K562 (cell line): ENCODE measurements at regions not wholly inside any gene's neighbourhood (a gene's known extent, or its start where the extent isn't known, plus 50 kb on each side); places are given as distances from the start of the nearest gene placed in this dataset.

Source experiments
- ATAC-seq: fragments of 200-7000 bp; cut with Tn5 transposase; 3 replicates; pipeline ENCODE4 v1.9.1; 2020; ENCODE audit warnings: moderate library complexity
- BruUV-seq: library from RNA; stranded (reverse); fragments of 400-500 nt; replicated peaks from 2 replicates; lab custom pipeline; 2021; lab: Mats Ljungman, UMichigan
- CTCF ChIA-PET: fragments of 300-600 bp; formaldehyde crosslinking; extraction: SDS; loops from one replicate; lab custom pipeline; 2021; ENCODE audit warnings: low intra/inter-chr PET ratio; lab: Yijun Ruan, JAX
- POLR2A ChIA-PET: fragments of 300-600, 350-650 bp; sonication (Branson Sonifier 250); formaldehyde crosslinking; extraction: SDS; loops from one replicate; lab custom pipeline; 2021; ENCODE audit warnings: antibody characterized with exemption, inconsistent platforms; lab: Yijun Ruan, JAX
- DNase-seq, 4 experiments: peaks; one replicate each; pipeline versions ENCODE4 v3.0.0 to v3.0.0-alpha.2; 2011 to 2018; ENCODE audit warnings: low spot score in 3 of 4, mixed read lengths in 3 of 4; ENCODE audit errors: extremely low read depth in 1 of 4
- FAIRE-seq: peaks from 2 replicates; lab custom pipeline; 2011; peaks lifted over from hg19 to GRCh38; lab: Jason Lieb, UNC
- H2AFZ ChIP-seq: 2 replicates; pipeline ENCODE4 v1.6.0; 2011; ENCODE audit warnings: low read depth, low read length, control low read depth, inconsistent platforms
- H3K27ac ChIP-seq: fragments of 200-600 bp; 3 replicates; pipeline ENCODE4 v1.8.0; 2011; ENCODE audit warnings: low read depth, mild to moderate bottlenecking, control low read depth, inconsistent platforms, low read length, moderate library complexity, mixed read lengths; ENCODE audit errors: extremely low read depth
- H3K27me3 ChIP-seq, 2 experiments: fragments of 300-600 bp in 1 of 2; 2 replicates in 1 of 2; 3 replicates in 1 of 2; pipeline versions ENCODE4 v1.6.0 to v1.8.0; 2011; ENCODE audit warnings: inconsistent platforms in 2 of 2, low read length in 2 of 2, mild to moderate bottlenecking in 1 of 2, mixed read lengths in 1 of 2, moderate library complexity in 1 of 2; ENCODE audit not compliant: control insufficient read depth in 2 of 2, insufficient read depth in 2 of 2
- H3K36me3 ChIP-seq: fragments of 300-600 bp; 3 replicates; pipeline ENCODE4 v1.8.0; 2011; ENCODE audit warnings: mild to moderate bottlenecking, low read length, inconsistent platforms; ENCODE audit not compliant: control insufficient read depth, insufficient read depth
- H3K4me1 ChIP-seq, 2 experiments: fragments of 200-600 bp in 1 of 2; replicated peaks in 1 of 2; 2 replicates in 1 of 2; 3 replicates in 1 of 2; pipeline versions ENCODE4 v1.5.1 to v1.8.0; 2011; ENCODE audit warnings: inconsistent platforms in 2 of 2, low read length in 2 of 2, mild to moderate bottlenecking in 1 of 2, mixed read lengths in 1 of 2, moderate library complexity in 1 of 2; ENCODE audit not compliant: control insufficient read depth in 2 of 2, insufficient read depth in 2 of 2
- H3K4me2 ChIP-seq: 2 replicates; pipeline ENCODE4 v1.6.1; 2011; ENCODE audit warnings: low read length, control low read depth, inconsistent platforms, mixed read lengths; ENCODE audit not compliant: insufficient read depth
- H3K4me3 ChIP-seq: fragments of 200-600 bp; sonication (generic), shearing (Covaris generic); 2 replicates; pipeline ENCODE4 v1.5.1; 2016; ENCODE audit warnings: control low read depth, inconsistent platforms
- H3K79me2 ChIP-seq: fragments of 200-600 bp; 3 replicates; pipeline ENCODE4 v1.8.0; 2011; ENCODE audit warnings: low read length, inconsistent platforms; ENCODE audit not compliant: control insufficient read depth, insufficient read depth
- H3K9ac ChIP-seq, 2 experiments: 2 replicates each; pipeline versions ENCODE4 v1.6.0 to v1.6.1; 2011; ENCODE audit warnings: low read depth in 2 of 2, low read length in 2 of 2, control low read depth in 1 of 2, inconsistent platforms in 1 of 2, mild to moderate bottlenecking in 1 of 2, mixed read lengths in 1 of 2; ENCODE audit not compliant: insufficient read depth in 1 of 2
- H3K9me1 ChIP-seq: one replicate; pipeline ENCODE4 v1.6.0; 2011; ENCODE audit warnings: inconsistent platforms, mild to moderate bottlenecking, low read length, moderate library complexity; ENCODE audit not compliant: control insufficient read depth, insufficient read depth
- H3K9me3 ChIP-seq: replicated peaks from 2 replicates; pipeline ENCODE4 v1.5.1; 2011; ENCODE audit warnings: low read depth, low read length, inconsistent platforms; ENCODE audit not compliant: control insufficient read depth, insufficient read depth
- H4K20me1 ChIP-seq: replicated peaks from 2 replicates; pipeline ENCODE4 v1.6.1; 2011; ENCODE audit warnings: low read length, inconsistent platforms, mixed read lengths; ENCODE audit not compliant: control insufficient read depth, insufficient read depth
- CBFB ChIP-seq: sonication (generic); formaldehyde crosslinking; IDR thresholded peaks from 2 replicates; pipeline ENCODE4 v1.4.0; 2020; ENCODE audit warnings: mild to moderate bottlenecking, missing genetic modification reagents
- CC2D1A ChIP-seq: fragments of 450-650 bp; IDR thresholded peaks from 2 replicates; pipeline ENCODE4 v1.6.1; 2017; ENCODE audit warnings: mild to moderate bottlenecking
- KAT8 ChIP-seq: fragments of 450-650 bp; IDR thresholded peaks from 2 replicates; pipeline ENCODE4 v1.6.1; 2016; ENCODE audit warnings: low read depth, mild to moderate bottlenecking
- KHSRP ChIP-seq: fragments of 450-650 bp; IDR thresholded peaks from 2 replicates; pipeline ENCODE4 v1.6.1; 2017
- RBM15 ChIP-seq: fragments of 200-400 bp; formaldehyde crosslinking; IDR thresholded peaks from 2 replicates; pipeline ENCODE4 v1.6.1; 2018; ENCODE audit warnings: mild to moderate bottlenecking, low read length, moderate library complexity; ENCODE audit not compliant: insufficient read depth
- ZNF224 ChIP-seq: sonication (generic); formaldehyde crosslinking; IDR thresholded peaks from 2 replicates; pipeline ENCODE4 v1.8.0; 2022; ENCODE audit warnings: mild to moderate bottlenecking, missing genetic modification reagents
- ZSCAN32 ChIP-seq: fragments of 450-650 bp; formaldehyde crosslinking; IDR thresholded peaks from 2 replicates; pipeline ENCODE4 v1.4.0; 2020; ENCODE audit warnings: mild to moderate bottlenecking, moderate library complexity
- WGBS: fragments of 100-300 bp; shearing (Covaris generic); methylation state at CpG from one replicate; pipeline ENCODE4 v1.1.6; 2016; ENCODE audit warnings: low coverage, mixed read lengths; ENCODE audit not compliant: insufficient coverage; ENCODE audit errors: missing lambda C conversion rate; 5-methylcytosine and 5-hydroxymethylcytosine counted together
- in situ Hi-C: fragments of 300-500 bp; cut with MboI; formaldehyde crosslinking; loops from 4 replicates; pipeline ENCODE4 v1.15.0; 2018; ENCODE audit warnings: inconsistent platforms, mixed read lengths
- intact Hi-C: fragments of 100-400 bp; cut with micrococcal nuclease; formaldehyde crosslinking; loops from 2 replicates; pipeline ENCODE4 v1.14.2; 2022
- TF ChIP-seq, protein P1 (sequence below): sonication (generic); formaldehyde crosslinking; IDR thresholded peaks from 2 replicates; pipeline ENCODE4 v1.8.0; 2022; ENCODE audit warnings: mild to moderate bottlenecking, missing genetic modification reagents
- TF ChIP-seq, protein P2 (sequence below), 3 experiments: fragments of 200-800 bp in 1 of 3; sonication (Bioruptor generic) in 1 of 3; sonication (generic) in 1 of 3; formaldehyde crosslinking in 1 of 3; IDR thresholded peaks; 2 replicates each; pipeline versions ENCODE4 v1.6.1 to v1.8.0; 2016 to 2022; ENCODE audit warnings: mild to moderate bottlenecking in 2 of 3, missing compliant biosample characterization in 2 of 3, missing genetic modification characterization in 2 of 3, missing genetic modification reagents in 1 of 3
- TF ChIP-seq, protein P3 (sequence below): sonication (generic); formaldehyde crosslinking; IDR thresholded peaks from 2 replicates; pipeline ENCODE4 v1.8.0; 2022; ENCODE audit warnings: mild to moderate bottlenecking, missing genetic modification reagents

DNA sequence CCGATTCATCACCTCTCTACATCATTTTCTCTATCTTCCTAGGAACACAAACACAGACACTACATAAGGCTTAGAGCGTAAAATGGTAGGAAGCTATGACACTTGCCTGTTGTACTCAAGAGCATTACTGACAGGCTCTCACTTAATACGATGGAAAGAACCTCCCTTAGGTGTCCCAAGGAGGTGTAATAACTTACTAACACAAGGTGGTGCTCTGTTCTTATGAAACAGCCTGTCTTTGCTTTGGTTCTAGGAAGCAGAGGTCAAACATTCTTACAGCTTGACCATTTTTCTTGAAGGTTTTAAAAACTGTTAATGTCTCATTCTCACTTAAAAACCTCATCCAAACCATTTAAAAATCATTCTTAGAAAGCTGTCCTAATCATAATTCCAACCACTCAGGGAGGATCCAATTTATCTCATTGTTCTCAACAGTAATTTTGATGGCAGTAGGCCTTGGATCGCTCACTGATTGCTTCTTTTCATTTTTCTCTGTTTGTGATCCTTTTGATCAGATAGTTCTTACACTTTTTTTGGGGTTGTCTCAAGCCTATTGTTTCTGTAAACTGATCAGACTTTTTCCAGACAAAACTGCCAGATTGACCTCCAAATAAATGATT is 317.8 kb upstream of the AGTR1 start (continued):
- TF ChIP-seq RBM15 (no peak), ZSCAN32 (CRISPR knock-in tag) (no peak)

DNA sequence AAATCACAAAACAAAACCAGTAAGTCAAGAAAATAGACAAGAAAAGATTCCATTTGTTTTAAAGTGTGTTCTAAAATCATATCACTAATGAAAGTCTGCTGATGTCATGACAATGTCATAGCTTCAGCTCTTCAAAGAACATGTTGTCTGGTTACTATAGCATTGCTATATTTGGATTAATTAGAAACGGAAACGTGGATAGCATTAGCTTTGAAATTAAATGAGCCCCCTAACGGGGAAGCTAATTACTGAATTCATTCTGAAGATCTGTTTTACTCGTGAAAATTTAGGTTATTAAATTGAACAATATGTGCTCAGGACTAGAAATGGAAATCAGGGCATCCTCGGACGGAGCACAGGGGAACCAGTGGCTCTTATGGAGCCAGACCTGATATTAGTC is 316.7 kb upstream of the AGTR1 start:
- Histone ChIP-seq H3K9me3 (no peaks in the 10 kb centered on the region), H3K9me1 (no peaks in the 10 kb centered on the region), H2AFZ (no peak overlapping the region), H3K27me3 (no peaks in the 10 kb centered on the region), H3K4me3 (no peak overlapping the region), H3K9ac (no peak overlapping the region), H4K20me1 (no peaks in the 10 kb centered on the region), H3K4me2 (no peak overlapping the region), H3K36me3 (no peaks in the 10 kb centered on the region), H3K27ac (no peak overlapping the region), H3K4me1 (no peaks in the 10 kb centered on the region), H3K79me2 (no peaks in the 10 kb centered on the region)
- DNase-seq (no peak), FAIRE-seq (no peak), ATAC-seq (no peak)
- POLR2A ChIA-PET, result no interaction called here
- WGBS, result under 1% methylated on average over 6 of the region's 6 CpGs
- CTCF ChIA-PET, result no interaction called here
- no TSS peak for BruUV-seq
- in situ Hi-C loops (no loop called here), intact Hi-C loops (no loop called here)
- TF ChIP-seq CBFB (CRISPR knock-in tag), result no peak
- TF ChIP-seq, protein P1, sequence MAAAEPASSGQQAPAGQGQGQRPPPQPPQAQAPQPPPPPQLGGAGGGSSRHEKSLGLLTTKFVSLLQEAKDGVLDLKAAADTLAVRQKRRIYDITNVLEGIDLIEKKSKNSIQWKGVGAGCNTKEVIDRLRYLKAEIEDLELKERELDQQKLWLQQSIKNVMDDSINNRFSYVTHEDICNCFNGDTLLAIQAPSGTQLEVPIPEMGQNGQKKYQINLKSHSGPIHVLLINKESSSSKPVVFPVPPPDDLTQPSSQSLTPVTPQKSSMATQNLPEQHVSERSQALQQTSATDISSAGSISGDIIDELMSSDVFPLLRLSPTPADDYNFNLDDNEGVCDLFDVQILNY (CRISPR knock-in tag), result no peak
- TF ChIP-seq, protein P2, sequence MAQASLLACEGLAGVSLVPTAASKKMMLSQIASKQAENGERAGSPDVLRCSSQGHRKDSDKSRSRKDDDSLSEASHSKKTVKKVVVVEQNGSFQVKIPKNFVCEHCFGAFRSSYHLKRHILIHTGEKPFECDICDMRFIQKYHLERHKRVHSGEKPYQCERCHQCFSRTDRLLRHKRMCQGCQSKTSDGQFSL (CRISPR knock-in tag; IDR thresholded peaks at IDR 0.05), result no peak
- TF ChIP-seq, protein P2 (tag; IDR thresholded peaks at IDR 0.05), result no peak
- no peak for TF ChIP-seq ZNF224 (CRISPR knock-in tag)
- no peak for TF ChIP-seq CC2D1A
- no peak for TF ChIP-seq KAT8
- TF ChIP-seq, protein P3, sequence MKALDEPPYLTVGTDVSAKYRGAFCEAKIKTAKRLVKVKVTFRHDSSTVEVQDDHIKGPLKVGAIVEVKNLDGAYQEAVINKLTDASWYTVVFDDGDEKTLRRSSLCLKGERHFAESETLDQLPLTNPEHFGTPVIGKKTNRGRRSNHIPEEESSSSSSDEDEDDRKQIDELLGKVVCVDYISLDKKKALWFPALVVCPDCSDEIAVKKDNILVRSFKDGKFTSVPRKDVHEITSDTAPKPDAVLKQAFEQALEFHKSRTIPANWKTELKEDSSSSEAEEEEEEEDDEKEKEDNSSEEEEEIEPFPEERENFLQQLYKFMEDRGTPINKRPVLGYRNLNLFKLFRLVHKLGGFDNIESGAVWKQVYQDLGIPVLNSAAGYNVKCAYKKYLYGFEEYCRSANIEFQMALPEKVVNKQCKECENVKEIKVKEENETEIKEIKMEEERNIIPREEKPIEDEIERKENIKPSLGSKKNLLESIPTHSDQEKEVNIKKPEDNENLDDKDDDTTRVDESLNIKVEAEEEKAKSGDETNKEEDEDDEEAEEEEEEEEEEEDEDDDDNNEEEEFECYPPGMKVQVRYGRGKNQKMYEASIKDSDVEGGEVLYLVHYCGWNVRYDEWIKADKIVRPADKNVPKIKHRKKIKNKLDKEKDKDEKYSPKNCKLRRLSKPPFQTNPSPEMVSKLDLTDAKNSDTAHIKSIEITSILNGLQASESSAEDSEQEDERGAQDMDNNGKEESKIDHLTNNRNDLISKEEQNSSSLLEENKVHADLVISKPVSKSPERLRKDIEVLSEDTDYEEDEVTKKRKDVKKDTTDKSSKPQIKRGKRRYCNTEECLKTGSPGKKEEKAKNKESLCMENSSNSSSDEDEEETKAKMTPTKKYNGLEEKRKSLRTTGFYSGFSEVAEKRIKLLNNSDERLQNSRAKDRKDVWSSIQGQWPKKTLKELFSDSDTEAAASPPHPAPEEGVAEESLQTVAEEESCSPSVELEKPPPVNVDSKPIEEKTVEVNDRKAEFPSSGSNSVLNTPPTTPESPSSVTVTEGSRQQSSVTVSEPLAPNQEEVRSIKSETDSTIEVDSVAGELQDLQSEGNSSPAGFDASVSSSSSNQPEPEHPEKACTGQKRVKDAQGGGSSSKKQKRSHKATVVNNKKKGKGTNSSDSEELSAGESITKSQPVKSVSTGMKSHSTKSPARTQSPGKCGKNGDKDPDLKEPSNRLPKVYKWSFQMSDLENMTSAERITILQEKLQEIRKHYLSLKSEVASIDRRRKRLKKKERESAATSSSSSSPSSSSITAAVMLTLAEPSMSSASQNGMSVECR, result no peak
- TF ChIP-seq KHSRP, result no peak
